ENCODE measurements at regions not wholly inside any gene's neighbourhood (a gene's known extent, or its start where the extent isn't known, plus 50 kb on each side); places are given as distances from the start of the nearest gene placed in this dataset.

GRCh38 chr14:86936556-86936955 is 1056.4 kb downstream of the GALC start:
- Histone ChIP-seq H3K4me3 (no peak overlapping the region), H3K27me3 (no peaks in the 10 kb centered on the region), H3K9me3 (no peaks in the 10 kb centered on the region), H3K27ac (replicated peaks in 1 of 4) (no peak overlapping the region), H3K4me1 (no peaks in the 10 kb centered on the region), H3K36me3 (no peaks in the 10 kb centered on the region)
- no peak for TF ChIP-seq EP300 (IDR thresholded peaks at IDR 0.05)
- no peak for TF ChIP-seq POLR2A (IDR thresholded peaks at IDR 0.05; ENCODE audit: low read depth)
- TF ChIP-seq POLR2AphosphoS5 (IDR thresholded peaks at IDR 0.05): no peak
- TF ChIP-seq CTCF (IDR thresholded peaks at IDR 0.05): no peak
- intact Hi-C loops (cut with DNase I): no loop called here
- DNase-seq (ENCODE audit: extremely low spot score): no peak
- 77% methylated on average over 2 of the region's 2 CpGs for WGBS

- no peak for TF ChIP-seq EP300 (IDR thresholded peaks at IDR 0.05)
- no peak for TF ChIP-seq CTCF (IDR thresholded peaks at IDR 0.05)
- no peak for TF ChIP-seq POLR2AphosphoS5 (IDR thresholded peaks at IDR 0.05)
- TF ChIP-seq POLR2A (IDR thresholded peaks at IDR 0.05; ENCODE audit: low read depth): no peak
- Histone ChIP-seq H3K27me3 (no peaks in the 10 kb centered on the region), H3K4me1 (no peaks in the 10 kb centered on the region), H3K36me3 (no peaks in the 10 kb centered on the region), H3K4me3 (no peak overlapping the region), H3K9me3 (no peaks in the 10 kb centered on the region), H3K27ac (replicated peaks in 1 of 4) (no peak overlapping the region)
- no peak for DNase-seq (ENCODE audit: extremely low spot score)
- 52% methylated on average over 8 of the region's 8 CpGs for WGBS
- intact Hi-C loops (cut with DNase I): no loop called here
Observed at GRCh38 chr14:86935241-86935885, 1057.6 kb downstream of the GALC start.

DNA sequence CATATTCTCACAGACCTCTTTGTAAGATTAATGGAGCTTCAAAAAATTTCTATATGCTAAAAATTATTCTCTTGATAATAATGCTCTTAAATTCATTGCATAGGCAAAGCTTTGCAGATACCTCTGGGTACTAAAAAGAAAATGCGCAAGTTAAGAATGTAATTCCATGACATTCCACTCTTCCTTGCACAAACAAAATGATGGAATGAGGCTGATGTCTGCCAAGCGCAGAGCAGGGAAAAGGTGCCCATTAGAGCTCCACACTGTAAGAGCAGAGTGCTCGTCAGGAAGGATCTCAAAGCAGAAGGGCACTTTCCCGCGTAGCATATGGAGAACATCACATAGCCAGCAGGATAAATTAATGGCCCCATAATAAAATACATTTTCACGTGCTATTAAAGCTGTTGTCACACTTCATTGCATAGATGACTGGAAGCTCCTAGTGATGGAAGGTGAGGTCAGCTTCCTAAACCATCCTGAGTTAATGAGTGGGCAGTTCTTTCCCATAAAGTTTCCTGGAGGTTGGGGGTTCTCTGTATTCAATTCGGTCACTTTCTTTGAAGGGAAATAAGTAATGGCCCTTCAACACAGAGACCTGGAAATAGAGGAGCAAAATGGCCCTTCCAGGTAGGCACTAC is 1058.9 kb downstream of the GALC start:
- 93% methylated on average over 7 of the region's 7 CpGs for WGBS
- H3K4me3 ChIP-seq: no peak overlapping the region
- no peak for DNase-seq (ENCODE audit: extremely low spot score)
- no peaks in the 10 kb centered on the region for H3K4me1 ChIP-seq
- no peaks in the 10 kb centered on the region for H3K27me3 ChIP-seq
- no peaks in the 10 kb centered on the region for H3K36me3 ChIP-seq
- TF ChIP-seq POLR2AphosphoS5 (IDR thresholded peaks at IDR 0.05) (no peak), CTCF (IDR thresholded peaks at IDR 0.05) (no peak), POLR2A (IDR thresholded peaks at IDR 0.05; ENCODE audit: low read depth) (no peak), EP300 (IDR thresholded peaks at IDR 0.05) (no peak)
- H3K27ac ChIP-seq (replicated peaks in 1 of 4): no peak overlapping the region
- intact Hi-C loops (cut with DNase I): no loop called here
- no peaks in the 10 kb centered on the region for H3K9me3 ChIP-seq

DNA sequence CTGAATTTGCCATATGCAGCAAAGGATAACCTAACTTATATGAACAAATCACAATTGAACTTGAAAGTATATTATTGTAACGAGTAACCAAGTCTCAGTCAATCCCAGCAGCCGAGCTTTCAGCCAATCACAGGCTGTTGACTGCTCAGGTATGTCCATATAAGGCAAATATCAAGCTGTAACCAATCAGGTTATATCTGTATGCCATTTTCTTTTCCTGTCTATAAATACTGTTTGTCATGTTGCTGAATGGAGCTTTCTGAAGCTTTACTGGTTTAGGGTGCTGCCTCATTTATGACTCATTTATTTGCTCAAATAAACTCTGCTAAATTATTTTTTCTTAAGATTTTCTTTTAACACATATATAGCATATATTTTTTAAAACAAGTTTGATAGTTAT is 1059.5 kb downstream of the GALC start:
- Histone ChIP-seq H3K9me3 (no peaks in the 10 kb centered on the region), H3K4me3 (no peak overlapping the region), H3K36me3 (no peaks in the 10 kb centered on the region), H3K4me1 (no peaks in the 10 kb centered on the region), H3K27ac (replicated peaks in 1 of 4) (no peak overlapping the region), H3K27me3 (no peaks in the 10 kb centered on the region)
- TF ChIP-seq CTCF (IDR thresholded peaks at IDR 0.05) (no peak), POLR2A (IDR thresholded peaks at IDR 0.05; ENCODE audit: low read depth) (no peak), EP300 (IDR thresholded peaks at IDR 0.05) (no peak), POLR2AphosphoS5 (IDR thresholded peaks at IDR 0.05) (no peak)
- WGBS: 90% methylated on average over 2 of the region's 2 CpGs
- DNase-seq (ENCODE audit: extremely low spot score): no peak
- intact Hi-C loops (cut with DNase I): no loop called here
